ENCODE measurements at regions not wholly inside any gene's neighbourhood (a gene's known extent, or its start where the extent isn't known, plus 50 kb on each side); places are given as distances from the start of the nearest gene placed in this dataset.
A peak's percentile ranks its signal among the peaks of the same experiment; 100 is the strongest.

DNA sequence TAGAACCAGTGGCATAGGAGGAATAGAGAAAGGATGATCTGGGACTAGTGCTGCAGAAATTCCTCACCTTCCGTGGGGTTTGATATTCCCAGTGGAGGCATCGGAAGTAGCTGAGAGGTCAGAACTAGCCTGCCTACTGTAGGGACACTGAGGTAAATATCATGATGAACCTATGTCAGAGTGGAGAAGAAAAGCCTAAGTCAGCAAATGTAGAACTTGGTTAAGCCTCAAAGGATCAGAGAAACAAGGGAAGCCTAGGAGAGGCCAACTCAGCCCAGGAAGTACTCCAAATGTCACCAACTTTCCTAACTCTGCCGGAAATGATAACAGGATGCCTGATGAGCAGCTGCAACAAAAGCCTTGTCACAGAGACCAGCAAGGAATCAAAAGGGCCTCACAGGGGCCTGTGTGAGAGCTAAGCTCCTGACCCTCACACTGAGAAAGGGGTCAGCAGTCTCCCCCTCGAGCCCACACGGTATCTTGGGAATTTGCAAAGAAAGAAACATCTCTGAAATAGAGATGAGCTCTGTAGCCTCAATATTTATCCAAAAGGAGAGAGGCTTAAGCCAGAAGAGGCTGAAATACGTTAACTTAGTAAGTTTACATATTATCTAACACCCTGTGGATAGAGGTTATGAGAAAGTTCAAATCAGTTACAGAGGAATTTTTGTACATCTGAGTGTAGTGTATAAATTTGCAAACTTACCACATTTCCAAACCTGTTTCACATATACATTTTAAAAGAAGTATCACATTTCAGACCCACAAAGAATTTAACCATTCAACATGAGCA, 1064.3 kb downstream of the DIAPH3 start:
- 78% methylated on average over 3 of the region's 6 CpGs for WGBS (ENCODE audit: insufficient coverage)
- Histone ChIP-seq H3K27me3 (ENCODE audit: control insufficient read depth, insufficient read depth, low read length) (no peaks in the 10 kb centered on the region), H3K4me1 (ENCODE audit: control insufficient read depth, insufficient read depth, low read length) (no peaks in the 10 kb centered on the region), H3K27ac (ENCODE audit: low read depth, low read length) (no peak overlapping the region), H3K4me3 (ENCODE audit: low read depth, low read length) (no peak overlapping the region), H3K36me3 (ENCODE audit: control insufficient read depth, insufficient read depth, low read length) (no peaks in the 10 kb centered on the region), H3K9me3 (ENCODE audit: control insufficient read depth, insufficient read depth, low read length) (no peaks in the 10 kb centered on the region)
- peak in 1 of 6 donors; percentile 14 for DNase-seq (ENCODE audit: low read depth in 4 of 6, low spot score in 6 of 6)

DNA sequence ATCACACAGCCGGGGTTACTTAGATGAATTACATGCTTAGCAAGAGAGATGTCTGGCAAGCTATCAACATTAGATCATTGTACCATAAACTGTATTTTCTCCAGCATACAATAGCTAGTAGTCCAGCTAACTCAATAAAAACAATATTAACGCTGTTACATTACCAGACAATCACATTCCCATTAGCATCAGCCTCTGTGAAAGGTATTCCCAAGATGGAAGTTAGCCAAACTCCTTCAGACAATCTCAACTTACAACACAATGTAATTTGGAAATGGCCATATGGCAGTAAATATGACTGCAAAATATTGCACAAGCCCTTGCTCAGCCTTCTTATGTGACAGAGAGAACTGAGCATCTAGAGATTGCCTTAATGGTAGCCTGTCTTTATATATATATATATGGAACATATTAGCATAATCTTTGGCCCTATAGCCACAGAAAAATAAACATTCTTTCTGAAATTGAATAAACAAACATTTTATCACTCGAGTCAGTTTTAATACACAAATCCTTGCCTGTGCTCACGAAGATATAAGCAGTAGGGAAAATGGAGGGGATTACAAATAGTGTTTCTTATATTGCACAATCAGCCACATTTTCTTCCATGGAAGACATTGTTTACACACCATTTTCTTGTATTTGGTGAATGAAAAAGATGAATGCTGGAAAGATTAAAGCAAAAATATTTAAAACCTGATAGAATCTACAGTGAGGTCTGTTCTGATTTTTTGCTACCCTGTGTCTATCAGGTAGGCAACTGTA, 1060.5 kb downstream of the DIAPH3 start:
- no peaks in the 10 kb centered on the region for H3K9me3 ChIP-seq (ENCODE audit: control insufficient read depth, insufficient read depth, low read length)
- no peaks in the 10 kb centered on the region for H3K4me1 ChIP-seq (ENCODE audit: control insufficient read depth, insufficient read depth, low read length)
- WGBS (ENCODE audit: insufficient coverage): no CpG with 5 or more reads among the region's 4 CpGs
- no peak overlapping the region for H3K27ac ChIP-seq (ENCODE audit: low read depth, low read length)
- no peaks in the 10 kb centered on the region for H3K27me3 ChIP-seq (ENCODE audit: control insufficient read depth, insufficient read depth, low read length)
- no peak overlapping the region for H3K4me3 ChIP-seq (ENCODE audit: low read depth, low read length)
- no peaks in the 10 kb centered on the region for H3K36me3 ChIP-seq (ENCODE audit: control insufficient read depth, insufficient read depth, low read length)
- peak in 2 of 6 donors; percentile 58 for DNase-seq (ENCODE audit: low read depth in 4 of 6, low spot score in 6 of 6)

- peak in 5 of 6 donors; percentile 6 to 71 (median 9) for DNase-seq (ENCODE audit: low read depth in 4 of 6, low spot score in 6 of 6)
- Histone ChIP-seq H3K9me3 (ENCODE audit: control insufficient read depth, insufficient read depth, low read length) (no peaks in the 10 kb centered on the region), H3K36me3 (ENCODE audit: control insufficient read depth, insufficient read depth, low read length) (no peaks in the 10 kb centered on the region), H3K27me3 (ENCODE audit: control insufficient read depth, insufficient read depth, low read length) (no peaks in the 10 kb centered on the region), H3K4me3 (ENCODE audit: low read depth, low read length) (no peak overlapping the region), H3K27ac (ENCODE audit: low read depth, low read length) (peak overlapping the region; percentile 74), H3K4me1 (ENCODE audit: control insufficient read depth, insufficient read depth, low read length) (no peaks in the 10 kb centered on the region)
- 6% methylated on average over 2 of the region's 3 CpGs for WGBS (ENCODE audit: insufficient coverage)
These were observed 1052.0 kb downstream of the DIAPH3 start for GRCh38 chr13:59111751-59112171.

GRCh38 chr13:59112221-59112718, 1051.5 kb downstream of the DIAPH3 start:
- Histone ChIP-seq H3K27me3 (ENCODE audit: control insufficient read depth, insufficient read depth, low read length) (no peaks in the 10 kb centered on the region), H3K27ac (ENCODE audit: low read depth, low read length) (peak overlapping the region; percentile 74)
- WGBS (ENCODE audit: insufficient coverage): 11% methylated on average over 3 of the region's 6 CpGs

GRCh38 chr13:59119475-59119874, 1044.3 kb downstream of the DIAPH3 start:
- peak in 1 of 6 donors; percentile 27 for DNase-seq (ENCODE audit: low read depth in 4 of 6, low spot score in 6 of 6)

More at GRCh38 chr13:59112221-59112718, 1051.5 kb downstream of the DIAPH3 start:
- no peaks in the 10 kb centered on the region for H3K36me3 ChIP-seq (ENCODE audit: control insufficient read depth, insufficient read depth, low read length)
- peak; percentile 22 to 79 (median 38) for DNase-seq (ENCODE audit: low read depth in 4 of 6, low spot score in 6 of 6)
- H3K4me3 ChIP-seq (ENCODE audit: low read depth, low read length): no peak overlapping the region
- no peaks in the 10 kb centered on the region for H3K4me1 ChIP-seq (ENCODE audit: control insufficient read depth, insufficient read depth, low read length)
- no peaks in the 10 kb centered on the region for H3K9me3 ChIP-seq (ENCODE audit: control insufficient read depth, insufficient read depth, low read length)

DNA sequence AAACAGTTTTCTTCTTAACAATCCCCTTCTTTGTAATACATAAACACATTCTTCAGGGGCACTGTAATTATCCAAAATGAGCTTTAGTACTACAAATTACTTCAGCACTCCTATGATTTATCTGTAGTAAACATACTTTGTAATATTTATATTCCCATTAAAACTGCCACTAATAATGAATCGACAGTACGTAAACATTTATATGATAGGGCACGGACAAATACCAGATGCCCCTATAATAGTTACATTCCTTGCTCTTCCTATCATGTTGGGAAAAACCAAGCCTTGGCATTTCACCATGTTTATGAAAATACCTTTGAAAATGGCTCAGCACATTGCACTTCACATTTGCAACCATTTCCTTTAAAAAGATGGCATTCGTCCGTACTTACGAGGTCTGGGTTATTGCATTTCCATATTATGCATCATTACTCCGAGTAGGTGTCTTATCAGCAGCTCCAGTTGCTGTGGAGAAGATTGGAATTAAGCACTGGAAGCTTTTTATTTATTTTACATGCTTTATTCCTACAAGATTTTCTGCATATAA, 1043.4 kb downstream of the DIAPH3 start:
- no peaks in the 10 kb centered on the region for H3K36me3 ChIP-seq (ENCODE audit: control insufficient read depth, insufficient read depth, low read length)
- H3K4me3 ChIP-seq (ENCODE audit: low read depth, low read length): no peak overlapping the region
- no peak overlapping the region for H3K27ac ChIP-seq (ENCODE audit: low read depth, low read length)
- peak in 1 of 6 donors; percentile 31 for DNase-seq (ENCODE audit: low read depth in 4 of 6, low spot score in 6 of 6)
- H3K27me3 ChIP-seq (ENCODE audit: control insufficient read depth, insufficient read depth, low read length): no peaks in the 10 kb centered on the region
- H3K9me3 ChIP-seq (ENCODE audit: control insufficient read depth, insufficient read depth, low read length): no peaks in the 10 kb centered on the region
- 91% methylated on average over 3 of the region's 7 CpGs for WGBS (ENCODE audit: insufficient coverage)
- no peaks in the 10 kb centered on the region for H3K4me1 ChIP-seq (ENCODE audit: control insufficient read depth, insufficient read depth, low read length)

More at GRCh38 chr13:59119475-59119874, 1044.3 kb downstream of the DIAPH3 start:
- no peaks in the 10 kb centered on the region for H3K9me3 ChIP-seq (ENCODE audit: control insufficient read depth, insufficient read depth, low read length)
- no CpG with 5 or more reads among the region's 2 CpGs for WGBS (ENCODE audit: insufficient coverage)
- H3K27ac ChIP-seq (ENCODE audit: low read depth, low read length): no peak overlapping the region
- H3K36me3 ChIP-seq (ENCODE audit: control insufficient read depth, insufficient read depth, low read length): no peaks in the 10 kb centered on the region
- H3K4me3 ChIP-seq (ENCODE audit: low read depth, low read length): no peak overlapping the region
- H3K4me1 ChIP-seq (ENCODE audit: control insufficient read depth, insufficient read depth, low read length): no peaks in the 10 kb centered on the region
- no peaks in the 10 kb centered on the region for H3K27me3 ChIP-seq (ENCODE audit: control insufficient read depth, insufficient read depth, low read length)

DNA sequence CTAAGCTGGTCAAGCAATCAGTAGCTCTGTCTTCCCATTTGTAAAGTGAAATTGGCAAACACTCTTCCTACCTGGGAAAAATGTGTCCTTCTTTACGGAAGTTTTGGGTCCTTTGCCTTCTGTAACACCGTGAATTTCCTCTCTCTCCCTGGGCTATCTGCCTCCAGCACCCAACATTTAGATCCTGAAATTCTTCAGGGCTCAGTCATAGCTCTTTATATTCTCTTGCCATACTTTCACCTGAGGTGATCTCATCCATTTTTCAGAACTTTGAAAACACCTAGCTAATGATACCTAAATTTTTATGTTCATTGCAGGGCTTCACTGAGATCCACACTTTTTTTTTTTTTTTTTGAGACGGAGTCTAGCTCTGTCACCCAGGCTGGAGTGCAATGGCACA, 1042.2 kb downstream of the DIAPH3 start:
- whole genome bisulfite sequencing (ENCODE audit: insufficient coverage): 96% methylated on average over 2 of the region's 3 CpGs
- Histone ChIP-seq H3K9me3 (ENCODE audit: control insufficient read depth, insufficient read depth, low read length) (no peaks in the 10 kb centered on the region), H3K27me3 (ENCODE audit: control insufficient read depth, insufficient read depth, low read length) (no peaks in the 10 kb centered on the region), H3K4me1 (ENCODE audit: control insufficient read depth, insufficient read depth, low read length) (no peaks in the 10 kb centered on the region), H3K27ac (ENCODE audit: low read depth, low read length) (no peak overlapping the region), H3K36me3 (ENCODE audit: control insufficient read depth, insufficient read depth, low read length) (no peaks in the 10 kb centered on the region), H3K4me3 (ENCODE audit: low read depth, low read length) (no peak overlapping the region)
- DNase-seq (ENCODE audit: low read depth in 4 of 6, low spot score in 6 of 6): no peak

DNA sequence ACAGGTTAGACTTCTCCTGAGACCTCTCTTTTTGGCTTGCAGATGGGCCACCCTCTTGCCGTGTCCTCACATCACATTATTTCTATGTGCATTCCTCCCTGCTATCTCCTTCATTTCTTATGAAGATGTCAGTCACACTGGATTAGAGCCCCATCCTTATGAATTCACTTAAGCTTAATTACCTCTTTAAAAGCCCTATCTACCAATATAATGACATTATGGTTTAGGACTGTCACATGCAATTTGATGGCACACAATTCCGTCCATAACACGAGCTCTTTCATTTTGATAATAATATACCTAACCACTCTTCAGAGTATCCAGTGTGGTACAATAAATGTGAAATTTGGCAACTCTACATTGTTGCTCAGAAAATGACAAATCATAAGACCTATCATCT, 1037.3 kb downstream of the DIAPH3 start:
- DNase-seq (ENCODE audit: low read depth in 4 of 6, low spot score in 6 of 6): no peak
- 100% methylated on average over 1 of the region's 3 CpGs for WGBS (ENCODE audit: insufficient coverage)
- Histone ChIP-seq H3K27ac (ENCODE audit: low read depth, low read length) (no peak overlapping the region), H3K36me3 (ENCODE audit: control insufficient read depth, insufficient read depth, low read length) (no peaks in the 10 kb centered on the region), H3K27me3 (ENCODE audit: control insufficient read depth, insufficient read depth, low read length) (no peaks in the 10 kb centered on the region), H3K4me3 (ENCODE audit: low read depth, low read length) (no peak overlapping the region), H3K4me1 (ENCODE audit: control insufficient read depth, insufficient read depth, low read length) (no peaks in the 10 kb centered on the region), H3K9me3 (ENCODE audit: control insufficient read depth, insufficient read depth, low read length) (no peaks in the 10 kb centered on the region)

GRCh38 chr13:59133903-59134302, 1029.8 kb downstream of the DIAPH3 start:
- WGBS (ENCODE audit: insufficient coverage): no CpG with 5 or more reads among the region's 3 CpGs
- Histone ChIP-seq H3K27me3 (ENCODE audit: control insufficient read depth, insufficient read depth, low read length) (no peaks in the 10 kb centered on the region), H3K27ac (ENCODE audit: low read depth, low read length) (no peak overlapping the region), H3K9me3 (ENCODE audit: control insufficient read depth, insufficient read depth, low read length) (no peaks in the 10 kb centered on the region), H3K4me3 (ENCODE audit: low read depth, low read length) (no peak overlapping the region), H3K36me3 (ENCODE audit: control insufficient read depth, insufficient read depth, low read length) (no peaks in the 10 kb centered on the region), H3K4me1 (ENCODE audit: control insufficient read depth, insufficient read depth, low read length) (no peaks in the 10 kb centered on the region)
- DNase-seq (ENCODE audit: low read depth in 4 of 6, low spot score in 6 of 6): no peak

All from spinal cord (tissue), 9 donors.